ENCODE measurements at regions not wholly inside any gene's neighbourhood (a gene's known extent, or its start where the extent isn't known, plus 50 kb on each side); places are given as distances from the start of the nearest gene placed in this dataset.

- DNase-seq, result no peak
Measured at GRCh38 chr6:170212956-170213636, 77.8 kb downstream of the DLL1 start.

GRCh38 chr6:170212051-170212756, 78.7 kb downstream of the DLL1 start:
- DNase-seq, result no peak

- no peak for DNase-seq
Measured at GRCh38 chr6:170211404-170212025, 79.4 kb downstream of the DLL1 start.

- no peak for DNase-seq
Measured at GRCh38 chr6:170210651-170211403, 80.1 kb downstream of the DLL1 start.

GRCh38 chr6:170210026-170210390, 80.9 kb downstream of the DLL1 start:
- no peak for DNase-seq

GRCh38 chr6:170209354-170210025, 81.4 kb downstream of the DLL1 start:
- no peak for DNase-seq

- no peak for DNase-seq
Measured at GRCh38 chr6:170208651-170209353, 82.1 kb downstream of the DLL1 start.

GRCh38 chr6:170208182-170208601, 82.7 kb downstream of the DLL1 start:
- no peak for DNase-seq

GRCh38 chr6:170207586-170208181, 83.2 kb downstream of the DLL1 start:
- DNase-seq, result no peak

- DNase-seq, result no peak
Measured at GRCh38 chr6:170206851-170207431, 83.9 kb downstream of the DLL1 start.

- DNase-seq, result no peak
Measured at GRCh38 chr6:170206317-170206621, 84.6 kb downstream of the DLL1 start.

- no peak for DNase-seq
Measured at GRCh38 chr6:170205534-170206316, 85.2 kb downstream of the DLL1 start.

- DNase-seq, result no peak
Measured at GRCh38 chr6:170205126-170205525, 85.8 kb downstream of the DLL1 start.

GRCh38 chr6:170203212-170203611, 87.7 kb downstream of the DLL1 start:
- DNase-seq, result no peak

GRCh38 chr6:170202416-170203135, 88.3 kb downstream of the DLL1 start:
- DNase-seq, result no peak

GRCh38 chr6:170201361-170201760, 89.5 kb downstream of the DLL1 start:
- no peak for DNase-seq

- no peak for DNase-seq
Measured at GRCh38 chr6:170200458-170200891, 90.4 kb downstream of the DLL1 start.

- DNase-seq, result no peak
Measured at GRCh38 chr6:170199716-170200115, 91.2 kb downstream of the DLL1 start.

GRCh38 chr6:170198298-170198697, 92.6 kb downstream of the DLL1 start:
- DNase-seq, result no peak

- DNase-seq, result no peak
Measured at GRCh38 chr6:170193326-170193821, 97.5 kb downstream of the DLL1 start.

All from NCI-H446 treated with DMSO at 0.1 percent for 48 hours (cell line).